Kidney (tissue), 13 donors: ENCODE measurements at regions not wholly inside any gene's neighbourhood (a gene's known extent, or its start where the extent isn't known, plus 50 kb on each side); places are given as distances from the start of the nearest gene placed in this dataset.
A peak's percentile ranks its signal among the peaks of the same experiment; 100 is the strongest.

Experiments used
- DNase-seq, 5 donors: peaks; one replicate each; pipeline ENCODE4 v3.0.0-alpha.2; 2013 to 2020
- FAIRE-seq: peaks from 2 replicates; lab custom pipeline; 2012; peaks lifted over from hg19 to GRCh38; lab: Jason Lieb, UNC
- H3K27ac ChIP-seq, 2 donors: one replicate each; pipeline ENCODE4 v1.7.0; 2013; ENCODE audit warnings: low read depth in 2 of 2, low read length in 2 of 2, inconsistent platforms in 1 of 2
- H3K27me3 ChIP-seq: one replicate; pipeline ENCODE4 v1.7.1; 2013; ENCODE audit warnings: low read length, inconsistent platforms; ENCODE audit not compliant: control insufficient read depth, insufficient read depth
- H3K36me3 ChIP-seq, 3 donors: one replicate each; pipeline versions ENCODE4 v1.7.0 to v1.7.1; 2013; ENCODE audit warnings: low read length in 3 of 3, control low read depth in 1 of 3, inconsistent platforms in 1 of 3; ENCODE audit not compliant: insufficient read depth in 3 of 3, control insufficient read depth in 2 of 3
- H3K4me1 ChIP-seq, 3 donors: one replicate each; pipeline versions ENCODE4 v1.7.0 to v1.7.1; 2013; ENCODE audit warnings: low read length in 3 of 3, inconsistent platforms in 1 of 3, low read depth in 1 of 3; ENCODE audit not compliant: control insufficient read depth in 2 of 3, insufficient read depth in 2 of 3
- H3K4me3 ChIP-seq, 3 donors: one replicate each; pipeline versions ENCODE4 v1.7.0 to v1.8.1; 2013; ENCODE audit warnings: low read length in 3 of 3, control low read depth in 1 of 3, inconsistent platforms in 1 of 3
- H3K9ac ChIP-seq, 3 donors: one replicate each; pipeline versions ENCODE4 v1.7.0 to v1.7.1; 2013; ENCODE audit warnings: low read length in 3 of 3, control low read depth in 1 of 3, inconsistent platforms in 1 of 3
- H3K9me3 ChIP-seq, 3 donors: one replicate each; pipeline versions ENCODE4 v1.7.0 to v1.7.1; 2013; ENCODE audit warnings: low read length in 3 of 3, control low read depth in 1 of 3, inconsistent platforms in 1 of 3; ENCODE audit not compliant: control insufficient read depth in 2 of 3, insufficient read depth in 1 of 3
- intact Hi-C: fragments of 100-400 bp; cut with DNase I; formaldehyde crosslinking; loops from one replicate; pipeline ENCODE4 v1.11.1; 2022
- TF ChIP-seq, protein P1 (sequence below): IDR thresholded peaks from 3 replicates; pipeline ENCODE4 v1.5.1; 2012; ENCODE audit warnings: mild to moderate bottlenecking, moderate library complexity, borderline replicate concordance; ENCODE audit not compliant: insufficient read depth; ENCODE audit errors: extremely low read depth
- donor health status: control.
- donor health status: control.
- donor health status: control.
- donor health status: control.
- donor health status: control.
- donor health status: DM: yes; HTN: yes; CAD: no.
- donor health status: Normal renal cell carcinoma (clear cell type).

DNA sequence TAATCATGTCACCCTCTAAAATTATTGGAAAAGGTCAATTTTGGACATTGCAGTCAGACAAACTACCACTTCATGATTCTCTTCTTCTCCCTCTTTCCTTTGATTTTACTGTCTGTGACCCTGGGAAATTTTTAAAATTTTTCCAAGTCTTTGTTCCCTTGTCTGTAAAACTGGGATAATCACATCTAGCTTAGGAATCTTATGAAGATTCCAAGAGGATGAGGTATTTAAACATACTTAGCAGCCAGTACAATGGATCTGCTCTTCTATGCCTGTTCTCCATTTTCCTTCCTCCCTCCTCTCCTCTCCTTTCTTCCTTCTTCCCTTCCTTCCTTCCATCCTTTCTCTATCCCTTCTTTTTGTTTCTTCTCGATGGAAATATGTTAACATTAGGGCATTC, 651.6 kb upstream of the MARCKS start:
- Histone ChIP-seq H3K4me3 (no peak overlapping the region), H3K9me3 (no peaks in the 10 kb centered on the region), H3K36me3 (no peaks in the 10 kb centered on the region), H3K9ac (no peak overlapping the region), H3K4me1 (no peaks in the 10 kb centered on the region), H3K27ac (no peak overlapping the region), H3K27me3 (no peaks in the 10 kb centered on the region)
- DNase-seq (no peak), FAIRE-seq (no peak)
- intact Hi-C loops = no loop called here
- TF ChIP-seq, protein P1, sequence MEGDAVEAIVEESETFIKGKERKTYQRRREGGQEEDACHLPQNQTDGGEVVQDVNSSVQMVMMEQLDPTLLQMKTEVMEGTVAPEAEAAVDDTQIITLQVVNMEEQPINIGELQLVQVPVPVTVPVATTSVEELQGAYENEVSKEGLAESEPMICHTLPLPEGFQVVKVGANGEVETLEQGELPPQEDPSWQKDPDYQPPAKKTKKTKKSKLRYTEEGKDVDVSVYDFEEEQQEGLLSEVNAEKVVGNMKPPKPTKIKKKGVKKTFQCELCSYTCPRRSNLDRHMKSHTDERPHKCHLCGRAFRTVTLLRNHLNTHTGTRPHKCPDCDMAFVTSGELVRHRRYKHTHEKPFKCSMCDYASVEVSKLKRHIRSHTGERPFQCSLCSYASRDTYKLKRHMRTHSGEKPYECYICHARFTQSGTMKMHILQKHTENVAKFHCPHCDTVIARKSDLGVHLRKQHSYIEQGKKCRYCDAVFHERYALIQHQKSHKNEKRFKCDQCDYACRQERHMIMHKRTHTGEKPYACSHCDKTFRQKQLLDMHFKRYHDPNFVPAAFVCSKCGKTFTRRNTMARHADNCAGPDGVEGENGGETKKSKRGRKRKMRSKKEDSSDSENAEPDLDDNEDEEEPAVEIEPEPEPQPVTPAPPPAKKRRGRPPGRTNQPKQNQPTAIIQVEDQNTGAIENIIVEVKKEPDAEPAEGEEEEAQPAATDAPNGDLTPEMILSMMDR = no peak

DNA sequence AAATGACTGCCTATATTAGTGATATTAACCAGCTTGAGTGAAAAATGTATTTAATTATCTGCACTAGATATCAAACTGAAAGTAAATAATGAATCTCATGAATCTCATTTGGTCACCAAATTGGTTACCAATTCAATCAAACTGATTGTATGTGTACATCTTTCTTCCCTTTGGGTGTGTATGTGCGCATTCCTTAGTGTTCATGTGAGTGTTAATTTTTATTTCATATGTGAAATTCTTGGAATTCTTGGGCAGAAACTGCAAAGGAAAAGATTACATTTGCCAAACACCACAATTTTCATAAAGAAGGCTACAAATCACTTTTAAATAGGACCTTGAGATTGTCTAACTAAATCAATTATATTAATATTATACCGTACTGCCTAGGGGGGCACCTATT, 648.4 kb upstream of the MARCKS start:
- TF ChIP-seq, protein P1 = no peak
- intact Hi-C loops = no loop called here
- Histone ChIP-seq H3K9me3 (no peaks in the 10 kb centered on the region), H3K36me3 (no peaks in the 10 kb centered on the region), H3K27ac (no peak overlapping the region), H3K9ac (no peak overlapping the region), H3K27me3 (no peaks in the 10 kb centered on the region), H3K4me1 (no peaks in the 10 kb centered on the region), H3K4me3 (no peak overlapping the region)
- DNase-seq = no peak
- FAIRE-seq = no peak

DNA sequence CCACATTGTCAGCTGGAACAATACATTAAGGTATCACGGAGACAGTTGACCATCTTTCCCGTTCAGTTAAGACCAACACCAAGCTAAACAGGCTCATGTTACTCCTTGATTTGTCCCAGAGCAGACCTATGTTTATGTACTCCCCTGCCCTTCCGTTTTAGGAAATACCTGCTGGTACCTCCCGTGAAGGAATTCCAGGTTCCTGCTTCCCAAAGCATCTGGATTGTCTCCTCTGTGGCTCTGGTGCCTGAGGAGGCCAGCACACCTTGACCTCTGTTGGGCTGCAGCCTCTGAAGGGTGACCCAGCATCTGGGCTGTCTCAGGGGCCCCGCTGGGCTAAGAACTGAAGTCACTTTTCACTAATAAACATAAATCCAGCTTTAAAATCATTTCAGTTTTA, 647.8 kb upstream of the MARCKS start:
- no peaks in the 10 kb centered on the region for H3K36me3 ChIP-seq
- no peak overlapping the region for H3K9ac ChIP-seq
- no peak overlapping the region for H3K27ac ChIP-seq
- no peaks in the 10 kb centered on the region for H3K9me3 ChIP-seq
- no peak overlapping the region for H3K4me3 ChIP-seq
- TF ChIP-seq, protein P1 = no peak
- DNase-seq (peak in 1 of 5 donors; percentile 22), FAIRE-seq (no peak)
- H3K4me1 ChIP-seq = no peaks in the 10 kb centered on the region
- no peaks in the 10 kb centered on the region for H3K27me3 ChIP-seq
- intact Hi-C loops = no loop called here

DNA sequence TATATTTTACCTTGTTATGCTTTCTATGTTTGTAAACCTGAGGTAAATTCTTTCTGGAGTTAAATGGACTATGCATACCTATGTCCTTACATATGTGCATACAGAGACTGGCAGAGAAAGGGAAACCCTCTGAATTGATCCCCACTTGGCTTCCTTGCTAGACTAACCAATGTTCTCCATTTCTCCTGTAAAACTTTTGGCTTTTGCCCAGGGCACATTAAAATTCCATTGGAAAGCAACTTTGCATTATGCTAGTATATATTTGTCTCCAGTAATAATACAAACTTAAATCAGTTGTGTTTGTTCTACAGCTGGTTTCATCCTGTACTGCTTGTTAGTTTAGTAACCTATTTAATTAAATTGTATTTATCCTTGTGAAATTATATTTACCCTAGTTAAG, 646.0 kb upstream of the MARCKS start:
- Histone ChIP-seq H3K36me3 (no peaks in the 10 kb centered on the region), H3K9ac (no peak overlapping the region), H3K9me3 (no peaks in the 10 kb centered on the region), H3K4me3 (no peak overlapping the region), H3K27ac (no peak overlapping the region), H3K27me3 (no peaks in the 10 kb centered on the region), H3K4me1 (no peaks in the 10 kb centered on the region)
- intact Hi-C loops = no loop called here
- DNase-seq (no peak), FAIRE-seq (no peak)
- TF ChIP-seq, protein P1 = no peak
